Epithelial cell of esophagus (primary cell): ENCODE measurements at regions not wholly inside any gene's neighbourhood (a gene's known extent, or its start where the extent isn't known, plus 50 kb on each side); places are given as distances from the start of the nearest gene placed in this dataset.
A peak's percentile ranks its signal among the peaks of the same experiment; 100 is the strongest.

Experiments
- DNase-seq: peaks from one replicate; pipeline ENCODE4 v3.0.0; 2010; ENCODE audit warnings: low read depth
- H3K4me3 ChIP-seq: 2 replicates; pipeline ENCODE4 v1.5.1; 2011; ENCODE audit warnings: mild to moderate bottlenecking, low read length, control low read depth
- CTCF ChIP-seq: IDR thresholded peaks from 2 replicates; pipeline ENCODE4 v1.5.1; 2011; ENCODE audit warnings: low read depth, mild to moderate bottlenecking, low read length, control low read depth, inconsistent platforms; ENCODE audit not compliant: insufficient read depth; ENCODE audit errors: missing control alignments

- DNase-seq = no peak
- H3K4me3 ChIP-seq = no peak overlapping the region
- TF ChIP-seq CTCF = no peak
Measured at GRCh38 chr21:38885909-38886308, 80.2 kb downstream of the ETS2 start.

- no peak for DNase-seq
- H3K4me3 ChIP-seq = no peak overlapping the region
- TF ChIP-seq CTCF = no peak
Measured at GRCh38 chr21:38884440-38884839, 78.7 kb downstream of the ETS2 start.

- DNase-seq = no peak
- TF ChIP-seq CTCF = no peak
- no peak overlapping the region for H3K4me3 ChIP-seq
Measured at GRCh38 chr21:38883142-38883541, 77.4 kb downstream of the ETS2 start.

GRCh38 chr21:38881131-38881530 lies 75.4 kb downstream of the ETS2 start:
- no peak for DNase-seq
- TF ChIP-seq CTCF = no peak
- H3K4me3 ChIP-seq = no peak overlapping the region

- no peak overlapping the region for H3K4me3 ChIP-seq
- no peak for TF ChIP-seq CTCF
- no peak for DNase-seq
Measured at GRCh38 chr21:38880577-38880966, 74.8 kb downstream of the ETS2 start.

- no peak for TF ChIP-seq CTCF
- no peak for DNase-seq
Measured at GRCh38 chr21:38879912-38880576, 74.3 kb downstream of the ETS2 start.

GRCh38 chr21:38878379-38879179 lies 72.8 kb downstream of the ETS2 start:
- peak; percentile 40 for DNase-seq
- TF ChIP-seq CTCF = no peak
- no peak overlapping the region for H3K4me3 ChIP-seq

More at GRCh38 chr21:38879912-38880576, 74.3 kb downstream of the ETS2 start:
- no peak overlapping the region for H3K4me3 ChIP-seq
